ENCODE measurements at regions not wholly inside any gene's neighbourhood (a gene's known extent, or its start where the extent isn't known, plus 50 kb on each side); places are given as distances from the start of the nearest gene placed in this dataset.
"Not testable (repeated sequence)": the region's sequence is repeated elsewhere in the genome, so short reads cannot be mapped to it uniquely, and the experiment has no call there.

- ChIA-PET CTCF (no interaction called here), POLR2A (no interaction called here)
- Mint-ChIP-seq H3K4me1 (no peaks in the 10 kb centered on the region), H3K27ac (no peak overlapping the region), H3K9me3 (ENCODE audit: low read depth) (no peaks in the 10 kb centered on the region), H3K27me3 (peaks cover 3% of the 10 kb centered on the region), H3K4me3 (no peak overlapping the region), H3K36me3 (ENCODE audit: low read depth) (no peaks in the 10 kb centered on the region)
- intact Hi-C loops (cut with DNase I, micrococcal nuclease): no loop called here
- DNase-seq: no peak
- no peak for ATAC-seq
Measured at GRCh38 chr3:98705694-98706093, 57.4 kb upstream of the ST3GAL6 start.

DNA sequence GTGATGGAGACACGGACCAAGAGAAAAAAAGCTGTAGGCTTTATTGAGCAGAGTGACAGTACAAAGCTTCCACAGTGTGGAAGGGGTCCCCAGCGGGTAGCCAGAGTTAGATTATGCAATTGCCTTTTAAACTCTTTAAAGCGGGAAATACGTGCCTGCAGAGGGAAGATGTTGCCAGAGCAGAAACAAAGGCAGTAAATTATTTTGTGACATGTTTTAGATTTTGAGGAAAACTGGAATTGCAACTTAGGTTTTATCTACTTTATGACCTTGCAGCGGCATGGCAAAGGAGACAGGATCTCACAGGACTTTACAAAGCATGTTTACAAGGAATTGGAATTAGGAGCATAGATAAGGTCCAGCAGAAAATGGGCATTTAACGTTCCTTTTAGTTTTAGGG, 54.5 kb upstream of the ST3GAL6 start:
- POLR2A ChIA-PET; intact Hi-C loops (cut with DNase I, micrococcal nuclease); H3K36me3 Mint-ChIP-seq (ENCODE audit: low read depth); H3K4me1 Mint-ChIP-seq; CTCF ChIA-PET; H3K27me3 Mint-ChIP-seq; ATAC-seq; DNase-seq; H3K27ac Mint-ChIP-seq; H3K4me3 Mint-ChIP-seq; H3K9me3 Mint-ChIP-seq (ENCODE audit: low read depth): not testable (repeated sequence)

DNA sequence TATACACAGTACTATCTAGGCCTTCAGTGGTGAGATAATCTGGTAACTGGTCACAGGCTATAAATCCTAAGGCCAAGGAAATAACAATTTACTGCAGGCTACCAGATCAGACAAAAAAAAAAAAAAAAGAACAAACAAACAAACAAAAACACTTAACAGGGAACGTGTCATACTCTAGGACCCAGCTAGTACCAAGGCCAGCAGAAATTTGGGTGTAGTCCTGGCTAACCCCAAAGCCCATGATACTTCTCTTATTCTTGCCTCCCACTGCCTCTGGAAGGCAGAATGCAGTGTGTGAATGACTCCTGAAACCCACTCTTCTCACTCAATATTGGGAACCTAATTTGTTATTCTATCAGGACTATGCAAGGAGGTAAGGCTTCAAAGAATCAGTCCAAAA, 53.7 kb upstream of the ST3GAL6 start:
- Mint-ChIP-seq H3K4me1 (no peaks in the 10 kb centered on the region), H3K9me3 (ENCODE audit: low read depth) (no peaks in the 10 kb centered on the region), H3K27me3 (peaks cover 3% of the 10 kb centered on the region), H3K27ac (no peak overlapping the region), H3K36me3 (ENCODE audit: low read depth) (no peaks in the 10 kb centered on the region), H3K4me3 (no peak overlapping the region)
- ATAC-seq (no peak), DNase-seq (no peak)
- intact Hi-C loops (cut with DNase I, micrococcal nuclease): no loop called here
- ChIA-PET POLR2A (no interaction called here), CTCF (no interaction called here)

- H3K27ac Mint-ChIP-seq: no peak overlapping the region
- H3K4me1 Mint-ChIP-seq: no peaks in the 10 kb centered on the region
- peaks cover 3% of the 10 kb centered on the region for H3K27me3 Mint-ChIP-seq
- no peaks in the 10 kb centered on the region for H3K36me3 Mint-ChIP-seq (ENCODE audit: low read depth)
- POLR2A ChIA-PET: no interaction called here
- CTCF ChIA-PET: interaction anchor here (0.6 kb wide), 1 partner anchor 26 kb away, joined by 5 read pairs; no protein-coding TSS in a partner anchor
- ATAC-seq (no peak), DNase-seq (no peak)
- intact Hi-C loops (cut with DNase I, micrococcal nuclease): no loop called here
- H3K9me3 Mint-ChIP-seq (ENCODE audit: low read depth): no peaks in the 10 kb centered on the region
- H3K4me3 Mint-ChIP-seq: no peak overlapping the region
Measured at GRCh38 chr3:98710067-98710659, 53.0 kb upstream of the ST3GAL6 start.

- Mint-ChIP-seq H3K4me1 (no peaks in the 10 kb centered on the region), H3K9me3 (ENCODE audit: low read depth) (no peaks in the 10 kb centered on the region), H3K36me3 (ENCODE audit: low read depth) (no peaks in the 10 kb centered on the region), H3K4me3 (no peak overlapping the region), H3K27ac (no peak overlapping the region), H3K27me3 (peaks cover 3% of the 10 kb centered on the region)
- ATAC-seq (no peak), DNase-seq (no peak)
- intact Hi-C loops (cut with DNase I, micrococcal nuclease): no loop called here
- ChIA-PET CTCF (no interaction called here), POLR2A (no interaction called here)
Measured at GRCh38 chr3:98711426-98711825, 51.7 kb upstream of the ST3GAL6 start.

- H3K9me3 Mint-ChIP-seq (ENCODE audit: low read depth): no peaks in the 10 kb centered on the region
- no peak overlapping the region for H3K4me3 Mint-ChIP-seq
- POLR2A ChIA-PET: no interaction called here
- DNase-seq: no peak
- CTCF ChIA-PET: no interaction called here
- no peaks in the 10 kb centered on the region for H3K36me3 Mint-ChIP-seq (ENCODE audit: low read depth)
- H3K27me3 Mint-ChIP-seq: peaks cover 3% of the 10 kb centered on the region
- no peak for ATAC-seq
- intact Hi-C loops (cut with DNase I, micrococcal nuclease): no loop called here
- H3K4me1 Mint-ChIP-seq: no peaks in the 10 kb centered on the region
- H3K27ac Mint-ChIP-seq: no peak overlapping the region
Measured at GRCh38 chr3:98712726-98713125, 50.4 kb upstream of the ST3GAL6 start.

DNA sequence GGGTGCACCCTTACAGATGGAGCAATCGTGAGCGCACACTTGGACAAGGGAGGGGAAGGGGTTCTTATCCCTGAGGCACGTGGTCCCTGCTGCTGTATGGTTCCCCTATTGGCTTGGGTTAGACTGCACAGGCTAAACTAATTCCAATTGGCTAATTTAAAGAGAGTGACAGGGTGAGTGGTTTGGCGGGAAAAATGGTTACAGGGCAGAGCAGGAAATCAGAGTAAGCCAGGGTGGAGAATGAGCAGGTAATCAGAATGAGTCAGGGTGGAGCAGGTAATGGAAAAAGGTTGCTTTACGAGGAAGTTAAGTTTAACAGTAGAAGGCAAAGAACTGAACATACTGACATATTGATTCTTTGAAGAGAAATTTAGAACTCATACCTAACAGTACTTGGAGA, 49.8 kb upstream of the ST3GAL6 start:
- CTCF ChIA-PET; H3K27ac Mint-ChIP-seq; H3K9me3 Mint-ChIP-seq (ENCODE audit: low read depth); POLR2A ChIA-PET; H3K4me1 Mint-ChIP-seq; H3K4me3 Mint-ChIP-seq; H3K27me3 Mint-ChIP-seq; H3K36me3 Mint-ChIP-seq (ENCODE audit: low read depth); DNase-seq; ATAC-seq; intact Hi-C loops (cut with DNase I, micrococcal nuclease): not testable (repeated sequence)
